Central memory CD8-positive, alpha-beta T cell (primary cell): ENCODE measurements at regions not wholly inside any gene's neighbourhood (a gene's known extent, or its start where the extent isn't known, plus 50 kb on each side); places are given as distances from the start of the nearest gene placed in this dataset.

Experiments used
- ATAC-seq: fragments of 150-1000 bp; cut with Tn5 transposase; replicated peaks from 2 replicates; pipeline ENCODE4 v1.10.0; 2022; ENCODE audit warnings: mild to moderate bottlenecking, moderate FRiP score, moderate number of reproducible peaks; ENCODE audit not compliant: poor library complexity, severe bottlenecking; ENCODE audit errors: extremely low read depth
- DNase-seq, 2 donors: peaks; one replicate each; pipeline ENCODE4 v3.0.0; 2021; ENCODE audit warnings: low spot score in 2 of 2
- H3K27ac Mint-ChIP-seq: one replicate; pipeline ENCODE4 v1.8.0; 2022; ENCODE audit warnings: low read depth, mild to moderate bottlenecking, moderate library complexity, mixed read lengths
- H3K27me3 Mint-ChIP-seq: one replicate; pipeline ENCODE4 v1.8.0; 2022; ENCODE audit warnings: mixed read lengths
- H3K36me3 Mint-ChIP-seq: one replicate; pipeline ENCODE4 v1.8.0; 2022; ENCODE audit warnings: mild to moderate bottlenecking, moderate library complexity, mixed read lengths; ENCODE audit not compliant: insufficient read depth
- H3K4me1 Mint-ChIP-seq: one replicate; pipeline ENCODE4 v1.8.0; 2022; ENCODE audit warnings: mixed read lengths
- H3K4me3 Mint-ChIP-seq: one replicate; pipeline ENCODE4 v1.8.0; 2022; ENCODE audit warnings: mild to moderate bottlenecking, moderate library complexity, mixed read lengths
- H3K9me3 Mint-ChIP-seq: one replicate; pipeline ENCODE4 v1.8.0; 2022; ENCODE audit warnings: mixed read lengths

GRCh38 chr6:163647624-163648023 is 233.1 kb downstream of the QKI start:
- Mint-ChIP-seq H3K27me3 (peaks cover 9% of the 10 kb centered on the region), H3K9me3 (no peaks in the 10 kb centered on the region), H3K4me1 (no peaks in the 10 kb centered on the region), H3K36me3 (no peaks in the 10 kb centered on the region), H3K27ac (no peak overlapping the region), H3K4me3 (no peak overlapping the region)
- ATAC-seq = no peak
- DNase-seq = no peak

GRCh38 chr6:163646866-163647265 is 232.3 kb downstream of the QKI start:
- Mint-ChIP-seq H3K4me3 (no peak overlapping the region), H3K9me3 (no peaks in the 10 kb centered on the region), H3K4me1 (no peaks in the 10 kb centered on the region), H3K27me3 (peaks cover 16% of the 10 kb centered on the region), H3K36me3 (no peaks in the 10 kb centered on the region), H3K27ac (no peak overlapping the region)
- DNase-seq = no peak
- ATAC-seq = no peak

GRCh38 chr6:163646133-163646532 is 231.6 kb downstream of the QKI start:
- H3K27me3 Mint-ChIP-seq = peaks cover 20% of the 10 kb centered on the region
- no peaks in the 10 kb centered on the region for H3K9me3 Mint-ChIP-seq
- no peak for ATAC-seq
- no peak overlapping the region for H3K4me3 Mint-ChIP-seq
- H3K4me1 Mint-ChIP-seq = no peaks in the 10 kb centered on the region
- no peak for DNase-seq
- H3K27ac Mint-ChIP-seq = no peak overlapping the region
- no peaks in the 10 kb centered on the region for H3K36me3 Mint-ChIP-seq

GRCh38 chr6:163645560-163645959 is 231.0 kb downstream of the QKI start:
- Mint-ChIP-seq H3K4me1 (no peaks in the 10 kb centered on the region), H3K36me3 (no peaks in the 10 kb centered on the region), H3K4me3 (no peak overlapping the region), H3K27me3 (peaks cover 20% of the 10 kb centered on the region), H3K9me3 (no peaks in the 10 kb centered on the region), H3K27ac (no peak overlapping the region)
- no peak for DNase-seq
- ATAC-seq = no peak

- Mint-ChIP-seq H3K27me3 (peaks cover 11% of the 10 kb centered on the region), H3K27ac (no peak overlapping the region), H3K36me3 (no peaks in the 10 kb centered on the region), H3K9me3 (no peaks in the 10 kb centered on the region), H3K4me3 (no peak overlapping the region), H3K4me1 (no peaks in the 10 kb centered on the region)
- no peak for DNase-seq
- no peak for ATAC-seq
Observed at GRCh38 chr6:163643866-163644265, 229.3 kb downstream of the QKI start.

- Mint-ChIP-seq H3K9me3 (no peaks in the 10 kb centered on the region), H3K4me3 (no peak overlapping the region), H3K36me3 (no peaks in the 10 kb centered on the region), H3K27ac (no peak overlapping the region), H3K27me3 (peaks cover 11% of the 10 kb centered on the region), H3K4me1 (no peaks in the 10 kb centered on the region)
- ATAC-seq (no peak), DNase-seq (no peak)
Observed at GRCh38 chr6:163641706-163642105, 227.2 kb downstream of the QKI start.

GRCh38 chr6:163640641-163641040 is 226.1 kb downstream of the QKI start:
- no peak for ATAC-seq
- Mint-ChIP-seq H3K9me3 (no peaks in the 10 kb centered on the region), H3K27me3 (peaks cover 11% of the 10 kb centered on the region), H3K36me3 (no peaks in the 10 kb centered on the region), H3K27ac (no peak overlapping the region), H3K4me1 (no peaks in the 10 kb centered on the region), H3K4me3 (no peak overlapping the region)
- no peak for DNase-seq

GRCh38 chr6:163637524-163637923 is 223.0 kb downstream of the QKI start:
- no peak for ATAC-seq
- Mint-ChIP-seq H3K36me3 (no peaks in the 10 kb centered on the region), H3K4me1 (no peaks in the 10 kb centered on the region), H3K4me3 (no peak overlapping the region), H3K27me3 (peaks cover 10% of the 10 kb centered on the region), H3K27ac (no peak overlapping the region), H3K9me3 (no peaks in the 10 kb centered on the region)
- no peak for DNase-seq

- H3K9me3 Mint-ChIP-seq = no peaks in the 10 kb centered on the region
- H3K4me1 Mint-ChIP-seq = no peaks in the 10 kb centered on the region
- H3K4me3 Mint-ChIP-seq = no peak overlapping the region
- DNase-seq (no peak), ATAC-seq (no peak)
- H3K27me3 Mint-ChIP-seq = no peaks in the 10 kb centered on the region
- H3K36me3 Mint-ChIP-seq = no peaks in the 10 kb centered on the region
- H3K27ac Mint-ChIP-seq = no peak overlapping the region
Observed at GRCh38 chr6:163635731-163636364, 221.3 kb downstream of the QKI start.

GRCh38 chr6:163635315-163635714 is 220.8 kb downstream of the QKI start:
- no peaks in the 10 kb centered on the region for H3K4me1 Mint-ChIP-seq
- no peak overlapping the region for H3K27ac Mint-ChIP-seq
- H3K36me3 Mint-ChIP-seq = no peaks in the 10 kb centered on the region
- no peaks in the 10 kb centered on the region for H3K9me3 Mint-ChIP-seq
- H3K27me3 Mint-ChIP-seq = no peaks in the 10 kb centered on the region
- DNase-seq (no peak), ATAC-seq (no peak)
- H3K4me3 Mint-ChIP-seq = no peak overlapping the region

GRCh38 chr6:163634211-163635171 is 220.0 kb downstream of the QKI start:
- DNase-seq = no peak
- H3K27ac Mint-ChIP-seq = no peak overlapping the region
- H3K4me3 Mint-ChIP-seq = no peak overlapping the region
- no peaks in the 10 kb centered on the region for H3K4me1 Mint-ChIP-seq
- no peak for ATAC-seq
- no peaks in the 10 kb centered on the region for H3K36me3 Mint-ChIP-seq
- no peaks in the 10 kb centered on the region for H3K9me3 Mint-ChIP-seq
- H3K27me3 Mint-ChIP-seq = no peaks in the 10 kb centered on the region

GRCh38 chr6:163630991-163631390 is 216.5 kb downstream of the QKI start:
- Mint-ChIP-seq H3K27ac (no peak overlapping the region), H3K4me1 (no peaks in the 10 kb centered on the region), H3K36me3 (no peaks in the 10 kb centered on the region), H3K27me3 (no peaks in the 10 kb centered on the region), H3K4me3 (no peak overlapping the region), H3K9me3 (no peaks in the 10 kb centered on the region)
- ATAC-seq = no peak
- no peak for DNase-seq

GRCh38 chr6:163630572-163630971 is 216.1 kb downstream of the QKI start:
- no peaks in the 10 kb centered on the region for H3K36me3 Mint-ChIP-seq

More at GRCh38 chr6:163630572-163630971, 216.1 kb downstream of the QKI start:
- no peak for ATAC-seq
- H3K27me3 Mint-ChIP-seq = no peaks in the 10 kb centered on the region
- H3K27ac Mint-ChIP-seq = no peak overlapping the region
- no peaks in the 10 kb centered on the region for H3K4me1 Mint-ChIP-seq
- no peak overlapping the region for H3K4me3 Mint-ChIP-seq
- DNase-seq = no peak
- no peaks in the 10 kb centered on the region for H3K9me3 Mint-ChIP-seq
